Ascending aorta (tissue), 2 donors: ENCODE measurements at regions not wholly inside any gene's neighbourhood (a gene's known extent, or its start where the extent isn't known, plus 50 kb on each side); places are given as distances from the start of the nearest gene placed in this dataset.

Experiments
- DNase-seq, 2 donors: peaks; one replicate each; pipeline ENCODE4 v3.0.0-alpha.2; 2019; ENCODE audit warnings: low spot score in 2 of 2
- H3K27ac ChIP-seq, 2 donors: fragments of 200-600 bp; sonication (generic); one replicate each; pipeline ENCODE4 v1.5.1; 2016 to 2017; ENCODE audit warnings: mild to moderate bottlenecking in 1 of 2
- H3K27me3 ChIP-seq: fragments of 200-600 bp; sonication (generic); one replicate; pipeline ENCODE4 v1.5.1; 2017
- H3K36me3 ChIP-seq, 2 donors: fragments of 200-600 bp; sonication (generic); one replicate each; pipeline ENCODE4 v1.5.1; 2016
- H3K4me1 ChIP-seq, 2 donors: fragments of 200-600 bp; sonication (generic); one replicate each; pipeline ENCODE4 v1.5.1; 2016 to 2017; ENCODE audit warnings: mild to moderate bottlenecking in 1 of 2
- H3K4me3 ChIP-seq, 2 donors: fragments of 200-600 bp; sonication (generic); one replicate each; pipeline ENCODE4 v1.5.1; 2016 to 2017; ENCODE audit warnings: mild to moderate bottlenecking in 1 of 2
- H3K9me3 ChIP-seq, 2 donors: fragments of 200-600 bp; sonication (generic); one replicate each; pipeline ENCODE4 v1.5.1; 2016
- intact Hi-C: fragments of 100-400 bp; cut with DNase I; formaldehyde crosslinking; loops from one replicate; pipeline ENCODE4 v1.15.1; 2023
- TF ChIP-seq, protein P1 (sequence below), 3 experiments: fragments of 200-600 bp in 2 of 3; fragments of 450-650 bp in 1 of 3; sonication (generic) in 2 of 3; IDR thresholded peaks; one replicate each; pipeline ENCODE4 v1.5.1; 2016 to 2019; ENCODE audit warnings: antibody characterized with exemption in 3 of 3, mild to moderate bottlenecking in 1 of 3, moderate library complexity in 1 of 3

DNA sequence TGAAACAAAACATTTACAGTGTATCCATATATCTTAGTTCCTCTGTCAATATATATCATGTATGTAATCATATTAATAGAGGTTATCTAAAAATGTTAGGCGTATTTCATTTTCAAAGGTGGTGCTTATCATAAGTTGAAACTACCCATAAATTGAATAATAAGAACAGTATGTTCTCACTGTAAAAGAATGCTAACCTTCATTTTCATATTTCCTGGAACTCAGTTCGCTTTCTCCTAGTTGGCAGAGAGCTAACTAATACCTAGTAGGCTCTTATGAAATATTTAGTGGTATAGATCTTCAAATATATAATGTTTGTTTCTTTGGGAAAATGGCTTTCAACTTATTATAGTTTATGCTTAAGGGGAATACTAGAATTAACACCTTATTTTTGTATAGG is 118.4 kb downstream of the DISP1 start:
- no peak overlapping the region for H3K4me3 ChIP-seq
- no peak overlapping the region for H3K27ac ChIP-seq
- DNase-seq, result no peak
- H3K27me3 ChIP-seq, result no peaks in the 10 kb centered on the region
- H3K9me3 ChIP-seq, result no peaks in the 10 kb centered on the region
- intact Hi-C loops, result no loop called here
- TF ChIP-seq, protein P1, sequence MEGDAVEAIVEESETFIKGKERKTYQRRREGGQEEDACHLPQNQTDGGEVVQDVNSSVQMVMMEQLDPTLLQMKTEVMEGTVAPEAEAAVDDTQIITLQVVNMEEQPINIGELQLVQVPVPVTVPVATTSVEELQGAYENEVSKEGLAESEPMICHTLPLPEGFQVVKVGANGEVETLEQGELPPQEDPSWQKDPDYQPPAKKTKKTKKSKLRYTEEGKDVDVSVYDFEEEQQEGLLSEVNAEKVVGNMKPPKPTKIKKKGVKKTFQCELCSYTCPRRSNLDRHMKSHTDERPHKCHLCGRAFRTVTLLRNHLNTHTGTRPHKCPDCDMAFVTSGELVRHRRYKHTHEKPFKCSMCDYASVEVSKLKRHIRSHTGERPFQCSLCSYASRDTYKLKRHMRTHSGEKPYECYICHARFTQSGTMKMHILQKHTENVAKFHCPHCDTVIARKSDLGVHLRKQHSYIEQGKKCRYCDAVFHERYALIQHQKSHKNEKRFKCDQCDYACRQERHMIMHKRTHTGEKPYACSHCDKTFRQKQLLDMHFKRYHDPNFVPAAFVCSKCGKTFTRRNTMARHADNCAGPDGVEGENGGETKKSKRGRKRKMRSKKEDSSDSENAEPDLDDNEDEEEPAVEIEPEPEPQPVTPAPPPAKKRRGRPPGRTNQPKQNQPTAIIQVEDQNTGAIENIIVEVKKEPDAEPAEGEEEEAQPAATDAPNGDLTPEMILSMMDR (IDR thresholded peaks at IDR 0.05), result no peak
- H3K36me3 ChIP-seq, result no peaks in the 10 kb centered on the region
- no peaks in the 10 kb centered on the region for H3K4me1 ChIP-seq

DNA sequence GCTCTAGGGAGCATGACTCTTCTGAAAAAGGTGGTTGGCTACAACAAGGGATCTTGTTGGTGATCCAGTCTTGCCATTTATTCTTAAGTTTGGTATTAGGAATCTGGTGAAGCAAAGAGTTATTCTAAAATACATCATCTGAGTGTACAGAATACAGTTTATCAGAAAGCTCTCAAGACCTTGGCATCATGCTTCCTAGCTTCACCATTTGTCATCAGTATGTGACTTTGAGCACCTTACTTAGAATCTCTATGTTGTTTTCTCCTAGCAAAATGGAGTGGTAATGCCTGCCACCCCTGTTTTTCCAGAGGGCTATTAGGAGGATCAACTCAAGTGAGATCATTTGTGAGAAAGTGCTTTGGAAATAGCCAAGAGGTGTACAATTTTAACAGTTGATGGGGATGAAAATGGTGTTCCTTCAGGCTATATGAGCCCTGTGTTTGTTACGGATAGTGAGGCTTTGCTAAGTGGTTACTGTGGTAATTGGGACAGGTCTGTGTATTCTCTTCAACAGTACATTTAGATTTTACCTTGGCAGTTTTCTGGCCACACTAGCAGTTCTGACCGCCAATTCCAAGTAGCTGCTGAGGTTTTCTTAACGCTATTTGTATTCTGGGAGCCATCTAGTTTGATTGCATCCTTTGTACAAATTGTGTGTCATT is 120.5 kb downstream of the DISP1 start:
- H3K4me1 ChIP-seq, result no peaks in the 10 kb centered on the region
- H3K9me3 ChIP-seq, result no peaks in the 10 kb centered on the region
- H3K27me3 ChIP-seq, result no peaks in the 10 kb centered on the region
- TF ChIP-seq, protein P1 (IDR thresholded peaks at IDR 0.05), result no peak
- intact Hi-C loops, result no loop called here
- H3K27ac ChIP-seq, result no peak overlapping the region
- no peaks in the 10 kb centered on the region for H3K36me3 ChIP-seq
- DNase-seq, result no peak
- no peak overlapping the region for H3K4me3 ChIP-seq

DNA sequence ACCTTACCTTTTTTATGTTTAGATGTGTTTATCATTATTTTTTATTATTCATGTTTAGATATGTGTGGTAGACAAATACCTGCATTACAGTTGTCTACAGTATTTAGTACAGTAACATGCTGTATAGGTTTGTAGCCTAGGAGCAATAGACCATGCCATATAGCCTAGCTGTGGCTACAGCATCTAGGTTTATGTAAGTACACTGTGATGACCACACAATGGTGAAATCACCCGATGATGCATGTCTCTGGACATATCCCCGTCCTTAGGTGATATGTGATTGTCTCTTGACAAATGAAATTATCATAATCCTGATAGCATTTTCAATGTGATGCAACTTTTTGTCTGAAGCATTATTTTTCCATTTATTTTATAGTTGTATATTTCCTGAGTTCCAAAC is 121.2 kb downstream of the DISP1 start:
- Histone ChIP-seq H3K27ac (no peak overlapping the region), H3K9me3 (no peaks in the 10 kb centered on the region), H3K36me3 (no peaks in the 10 kb centered on the region), H3K27me3 (no peaks in the 10 kb centered on the region), H3K4me1 (no peaks in the 10 kb centered on the region), H3K4me3 (no peak overlapping the region)
- TF ChIP-seq, protein P1 (IDR thresholded peaks at IDR 0.05), result no peak
- intact Hi-C loops, result no loop called here
- no peak for DNase-seq

DNA sequence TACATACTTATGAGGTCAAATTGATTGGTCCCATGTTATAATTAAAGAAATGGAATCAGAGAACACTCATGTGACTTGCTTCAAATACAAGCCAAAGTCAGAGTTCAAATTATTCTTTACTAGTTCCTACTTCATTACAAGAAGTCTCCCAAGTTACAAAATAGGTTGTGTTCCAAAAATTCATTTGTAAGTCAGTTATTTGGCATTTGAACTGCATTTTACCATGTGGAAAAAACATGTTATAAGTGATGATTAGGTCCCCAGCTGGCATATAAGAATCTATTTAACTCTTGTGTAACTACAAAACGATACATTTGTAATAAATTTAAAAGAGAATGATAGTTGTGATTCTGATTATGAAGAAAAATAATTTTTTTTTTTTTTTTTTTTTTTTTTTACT is 124.1 kb downstream of the DISP1 start:
- Histone ChIP-seq H3K36me3 (no peaks in the 10 kb centered on the region), H3K9me3 (no peaks in the 10 kb centered on the region), H3K4me1 (no peaks in the 10 kb centered on the region), H3K27me3 (no peaks in the 10 kb centered on the region), H3K4me3 (no peak overlapping the region), H3K27ac (no peak overlapping the region)
- TF ChIP-seq, protein P1 (IDR thresholded peaks at IDR 0.05), result no peak
- intact Hi-C loops, result no loop called here
- no peak for DNase-seq

DNA sequence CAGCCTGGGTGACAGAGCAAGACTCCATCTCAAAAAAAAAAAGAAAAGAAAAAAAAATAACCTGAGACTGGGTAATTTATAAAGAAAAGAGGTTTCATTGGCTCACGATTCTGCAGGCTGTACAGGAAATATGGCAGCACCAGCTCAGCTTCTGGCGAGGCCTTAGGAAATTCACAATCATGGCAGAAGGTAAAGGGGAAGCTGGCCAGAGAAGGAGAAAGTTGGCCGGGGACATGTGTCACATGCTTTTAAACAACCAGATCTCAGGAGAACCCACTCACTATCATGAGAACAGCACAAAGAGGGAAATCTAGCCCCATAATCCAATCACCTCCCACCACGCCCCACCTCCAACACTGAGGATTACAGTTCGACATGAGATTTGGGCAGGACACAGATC is 125.3 kb downstream of the DISP1 start:
- no peaks in the 10 kb centered on the region for H3K27me3 ChIP-seq
- no peak overlapping the region for H3K4me3 ChIP-seq
- H3K27ac ChIP-seq, result no peak overlapping the region
- no peak for DNase-seq
- TF ChIP-seq, protein P1 (IDR thresholded peaks at IDR 0.05), result no peak
- H3K4me1 ChIP-seq, result no peaks in the 10 kb centered on the region
- intact Hi-C loops, result no loop called here
- no peaks in the 10 kb centered on the region for H3K9me3 ChIP-seq
- H3K36me3 ChIP-seq, result no peaks in the 10 kb centered on the region

DNA sequence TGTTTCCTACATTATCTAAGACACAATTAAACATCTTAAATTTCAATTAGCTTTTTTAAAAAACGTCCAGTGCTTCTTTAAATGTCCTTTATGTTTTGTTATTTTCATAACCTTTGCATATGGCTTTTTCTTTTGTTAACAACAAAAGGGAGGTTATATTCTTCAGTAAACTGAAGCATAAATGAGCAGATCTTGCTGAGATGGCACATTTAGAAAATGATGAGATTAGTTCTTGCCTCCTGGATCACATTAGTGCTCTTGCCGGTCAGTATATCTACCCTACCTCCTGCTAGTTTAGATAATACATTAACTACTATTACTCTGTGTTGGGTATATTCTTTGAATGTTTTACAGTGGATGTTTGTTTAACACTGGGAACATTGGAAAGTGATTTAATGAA is 126.1 kb downstream of the DISP1 start:
- TF ChIP-seq, protein P1 (IDR thresholded peaks at IDR 0.05), result no peak
- Histone ChIP-seq H3K27ac (no peak overlapping the region), H3K27me3 (no peaks in the 10 kb centered on the region), H3K4me1 (no peaks in the 10 kb centered on the region), H3K36me3 (no peaks in the 10 kb centered on the region), H3K4me3 (no peak overlapping the region), H3K9me3 (no peaks in the 10 kb centered on the region)
- intact Hi-C loops, result no loop called here
- DNase-seq, result no peak
